ENCODE measurements at regions not wholly inside any gene's neighbourhood (a gene's known extent, or its start where the extent isn't known, plus 50 kb on each side); places are given as distances from the start of the nearest gene placed in this dataset.

DNA sequence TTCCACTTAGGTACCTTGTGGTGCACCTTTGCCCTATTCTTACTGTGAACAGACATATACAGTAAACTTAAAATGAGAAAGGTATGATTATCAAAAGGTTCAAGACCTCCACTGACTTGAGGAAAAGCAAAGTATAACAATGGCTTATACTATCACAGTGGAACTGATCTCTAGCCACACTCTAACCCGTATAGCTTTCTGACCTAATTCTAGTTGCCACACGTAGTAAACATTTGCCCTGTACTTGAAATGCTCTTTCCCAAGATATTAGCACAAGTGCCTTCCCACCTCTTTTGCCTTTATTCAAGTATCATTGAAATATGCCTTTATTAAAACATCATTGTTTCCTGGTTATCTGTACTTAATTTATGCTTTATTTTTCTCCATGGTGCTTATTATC lies 250.4 kb upstream of the PPFIA2 start:
- DNase-seq (ENCODE audit: low spot score) (no peak), ATAC-seq (no peak)
- no peaks in the 10 kb centered on the region for H3K27me3 Mint-ChIP-seq (ENCODE audit: low read depth)
- no peak overlapping the region for H3K27ac Mint-ChIP-seq
- no peak for TF ChIP-seq GTF2I (CRISPR knock-in tag; conservative IDR thresholded peaks at IDR 0.05)
- no peak for TF ChIP-seq RELA (CRISPR knock-in tag; IDR thresholded peaks at IDR 0.05; ENCODE audit: borderline replicate concordance)
- TF ChIP-seq IRF2 (CRISPR knock-in tag; IDR thresholded peaks at IDR 0.05; ENCODE audit: borderline replicate concordance, low read depth), result no peak
- no peak for TF ChIP-seq GABPB1 (CRISPR knock-in tag; IDR thresholded peaks at IDR 0.05)
- TF ChIP-seq ATF6 (CRISPR knock-in tag; IDR thresholded peaks at IDR 0.05), result no peak
- no peak for TF ChIP-seq AFF4 (CRISPR knock-in tag; IDR thresholded peaks at IDR 0.05; ENCODE audit: borderline replicate concordance)
- no peaks in the 10 kb centered on the region for H3K36me3 Mint-ChIP-seq
- ChIA-PET POLR2A (no interaction called here), CTCF (no interaction called here)
- H3K4me1 Mint-ChIP-seq, result peaks cover 4% of the 10 kb centered on the region
- H3K9me3 Mint-ChIP-seq, result peaks cover 5% of the 10 kb centered on the region; the same call in 1 of the 2 replicates
- H3K4me3 Mint-ChIP-seq, result no peak overlapping the region

DNA sequence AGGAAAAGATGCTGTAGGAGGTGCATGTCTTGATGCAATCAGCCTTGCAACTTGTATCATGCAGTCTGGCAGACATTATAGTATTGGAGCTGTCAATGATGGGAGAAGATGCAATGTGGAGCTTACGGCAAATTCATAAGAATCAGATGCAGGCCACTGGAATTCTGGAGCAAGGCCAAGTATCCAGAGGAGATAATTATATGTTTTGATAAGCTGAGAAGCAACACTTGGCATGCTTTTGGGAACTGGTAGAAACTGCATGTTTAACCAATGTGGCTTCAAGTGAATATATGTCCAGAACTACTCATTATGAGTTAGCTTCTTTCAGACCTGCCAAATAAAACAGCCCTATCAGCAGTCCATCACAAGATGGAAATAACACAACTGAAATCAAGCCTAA lies 249.1 kb upstream of the PPFIA2 start:
- no peak overlapping the region for H3K27ac Mint-ChIP-seq
- H3K4me1 Mint-ChIP-seq, result peaks cover 5% of the 10 kb centered on the region
- no peak overlapping the region for H3K4me3 Mint-ChIP-seq
- POLR2A ChIA-PET, result no interaction called here
- no peak for TF ChIP-seq ATF6 (CRISPR knock-in tag; IDR thresholded peaks at IDR 0.05)
- H3K36me3 Mint-ChIP-seq, result no peaks in the 10 kb centered on the region
- CTCF ChIA-PET, result interaction anchor here (1.2 kb wide), 1 partner anchor 16 kb away, joined by 3 read pairs; no protein-coding TSS in a partner anchor
- DNase-seq (ENCODE audit: low spot score) (no peak), ATAC-seq (no peak)
- peaks cover 5% of the 10 kb centered on the region; the same call in 1 of the 2 replicates for H3K9me3 Mint-ChIP-seq
- no peaks in the 10 kb centered on the region for H3K27me3 Mint-ChIP-seq (ENCODE audit: low read depth)

- no peaks in the 10 kb centered on the region; the same call in 1 of the 2 replicates for H3K27me3 Mint-ChIP-seq (ENCODE audit: low read depth)
- ChIA-PET CTCF (no interaction called here), POLR2A (no interaction called here)
- no peak overlapping the region for H3K27ac Mint-ChIP-seq
- ATAC-seq (no peak), DNase-seq (ENCODE audit: low spot score) (no peak)
- H3K4me3 Mint-ChIP-seq, result no peak overlapping the region
- H3K9me3 Mint-ChIP-seq, result peaks cover 23% of the 10 kb centered on the region
- no peaks in the 10 kb centered on the region for H3K4me1 Mint-ChIP-seq
- peaks cover 14% of the 10 kb centered on the region for H3K36me3 Mint-ChIP-seq
- TF ChIP-seq SOX15 (CRISPR knock-in tag; IDR thresholded peaks at IDR 0.05) (no peak), FOXJ3 (CRISPR knock-in tag; IDR thresholded peaks at IDR 0.05; ENCODE audit: borderline replicate concordance) (no peak), MAX (CRISPR knock-in tag; IDR thresholded peaks at IDR 0.05) (no peak), ELF4 (CRISPR knock-in tag; IDR thresholded peaks at IDR 0.05; ENCODE audit: low read depth) (no peak), E2F4 (CRISPR knock-in tag; IDR thresholded peaks at IDR 0.05; ENCODE audit: borderline replicate concordance, low read depth) (no peak), RORB (CRISPR knock-in tag; IDR thresholded peaks at IDR 0.05) (no peak), GTF2I (CRISPR knock-in tag; conservative IDR thresholded peaks at IDR 0.05) (no peak), OVOL2 (CRISPR knock-in tag; IDR thresholded peaks at IDR 0.05; ENCODE audit: borderline replicate concordance) (no peak), RELA (CRISPR knock-in tag; IDR thresholded peaks at IDR 0.05; ENCODE audit: borderline replicate concordance) (no peak), ZNF138 (CRISPR knock-in tag; conservative IDR thresholded peaks at IDR 0.05) (no peak)
- TF ChIP-seq, protein P1, sequence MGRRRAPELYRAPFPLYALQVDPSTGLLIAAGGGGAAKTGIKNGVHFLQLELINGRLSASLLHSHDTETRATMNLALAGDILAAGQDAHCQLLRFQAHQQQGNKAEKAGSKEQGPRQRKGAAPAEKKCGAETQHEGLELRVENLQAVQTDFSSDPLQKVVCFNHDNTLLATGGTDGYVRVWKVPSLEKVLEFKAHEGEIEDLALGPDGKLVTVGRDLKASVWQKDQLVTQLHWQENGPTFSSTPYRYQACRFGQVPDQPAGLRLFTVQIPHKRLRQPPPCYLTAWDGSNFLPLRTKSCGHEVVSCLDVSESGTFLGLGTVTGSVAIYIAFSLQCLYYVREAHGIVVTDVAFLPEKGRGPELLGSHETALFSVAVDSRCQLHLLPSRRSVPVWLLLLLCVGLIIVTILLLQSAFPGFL (CRISPR knock-in tag; IDR thresholded peaks at IDR 0.05; ENCODE audit: borderline replicate concordance), result no peak
- TF ChIP-seq, protein P2, sequence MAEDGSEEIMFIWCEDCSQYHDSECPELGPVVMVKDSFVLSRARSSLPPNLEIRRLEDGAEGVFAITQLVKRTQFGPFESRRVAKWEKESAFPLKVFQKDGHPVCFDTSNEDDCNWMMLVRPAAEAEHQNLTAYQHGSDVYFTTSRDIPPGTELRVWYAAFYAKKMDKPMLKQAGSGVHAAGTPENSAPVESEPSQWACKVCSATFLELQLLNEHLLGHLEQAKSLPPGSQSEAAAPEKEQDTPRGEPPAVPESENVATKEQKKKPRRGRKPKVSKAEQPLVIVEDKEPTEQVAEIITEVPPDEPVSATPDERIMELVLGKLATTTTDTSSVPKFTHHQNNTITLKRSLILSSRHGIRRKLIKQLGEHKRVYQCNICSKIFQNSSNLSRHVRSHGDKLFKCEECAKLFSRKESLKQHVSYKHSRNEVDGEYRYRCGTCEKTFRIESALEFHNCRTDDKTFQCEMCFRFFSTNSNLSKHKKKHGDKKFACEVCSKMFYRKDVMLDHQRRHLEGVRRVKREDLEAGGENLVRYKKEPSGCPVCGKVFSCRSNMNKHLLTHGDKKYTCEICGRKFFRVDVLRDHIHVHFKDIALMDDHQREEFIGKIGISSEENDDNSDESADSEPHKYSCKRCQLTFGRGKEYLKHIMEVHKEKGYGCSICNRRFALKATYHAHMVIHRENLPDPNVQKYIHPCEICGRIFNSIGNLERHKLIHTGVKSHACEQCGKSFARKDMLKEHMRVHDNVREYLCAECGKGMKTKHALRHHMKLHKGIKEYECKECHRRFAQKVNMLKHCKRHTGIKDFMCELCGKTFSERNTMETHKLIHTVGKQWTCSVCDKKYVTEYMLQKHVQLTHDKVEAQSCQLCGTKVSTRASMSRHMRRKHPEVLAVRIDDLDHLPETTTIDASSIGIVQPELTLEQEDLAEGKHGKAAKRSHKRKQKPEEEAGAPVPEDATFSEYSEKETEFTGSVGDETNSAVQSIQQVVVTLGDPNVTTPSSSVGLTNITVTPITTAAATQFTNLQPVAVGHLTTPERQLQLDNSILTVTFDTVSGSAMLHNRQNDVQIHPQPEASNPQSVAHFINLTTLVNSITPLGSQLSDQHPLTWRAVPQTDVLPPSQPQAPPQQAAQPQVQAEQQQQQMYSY (CRISPR knock-in tag; IDR thresholded peaks at IDR 0.05), result no peak
Observed at GRCh38 chr12:81998761-81999378, 239.7 kb upstream of the PPFIA2 start.
